22Rv1 (cell line): ENCODE measurements at regions not wholly inside any gene's neighbourhood (a gene's known extent, or its start where the extent isn't known, plus 50 kb on each side); places are given as distances from the start of the nearest gene placed in this dataset.

ENCODE experiments used
- ZFX ChIP-seq: fragments of 450-650 bp; IDR thresholded peaks from 2 replicates; pipeline ENCODE4 v1.6.1; 2017; ENCODE audit warnings: antibody characterized with exemption, borderline replicate concordance
- TF ChIP-seq, protein P1 (sequence below): fragments of 450-650 bp; IDR thresholded peaks from 2 replicates; pipeline ENCODE4 v1.5.1; 2017; ENCODE audit warnings: mild to moderate bottlenecking

DNA sequence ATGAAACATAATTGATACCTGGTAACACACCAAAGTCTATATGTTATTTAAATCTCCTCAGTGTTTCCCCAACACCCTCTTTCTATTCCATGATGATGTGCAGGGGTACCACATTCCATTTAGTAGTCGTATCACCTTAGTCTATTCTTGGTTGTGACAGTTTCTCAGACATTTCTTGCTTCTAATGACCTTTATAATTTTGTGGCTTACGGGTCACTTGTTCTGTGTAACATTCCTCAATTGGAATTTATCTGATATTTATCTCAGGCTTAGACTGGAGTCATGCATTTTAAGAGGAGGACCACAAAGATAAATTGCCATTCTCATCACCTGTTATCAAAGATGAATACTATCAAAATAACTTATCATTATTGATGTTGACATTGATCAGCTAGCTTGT lies 679.6 kb downstream of the USP25 start:
- TF ChIP-seq, protein P1, sequence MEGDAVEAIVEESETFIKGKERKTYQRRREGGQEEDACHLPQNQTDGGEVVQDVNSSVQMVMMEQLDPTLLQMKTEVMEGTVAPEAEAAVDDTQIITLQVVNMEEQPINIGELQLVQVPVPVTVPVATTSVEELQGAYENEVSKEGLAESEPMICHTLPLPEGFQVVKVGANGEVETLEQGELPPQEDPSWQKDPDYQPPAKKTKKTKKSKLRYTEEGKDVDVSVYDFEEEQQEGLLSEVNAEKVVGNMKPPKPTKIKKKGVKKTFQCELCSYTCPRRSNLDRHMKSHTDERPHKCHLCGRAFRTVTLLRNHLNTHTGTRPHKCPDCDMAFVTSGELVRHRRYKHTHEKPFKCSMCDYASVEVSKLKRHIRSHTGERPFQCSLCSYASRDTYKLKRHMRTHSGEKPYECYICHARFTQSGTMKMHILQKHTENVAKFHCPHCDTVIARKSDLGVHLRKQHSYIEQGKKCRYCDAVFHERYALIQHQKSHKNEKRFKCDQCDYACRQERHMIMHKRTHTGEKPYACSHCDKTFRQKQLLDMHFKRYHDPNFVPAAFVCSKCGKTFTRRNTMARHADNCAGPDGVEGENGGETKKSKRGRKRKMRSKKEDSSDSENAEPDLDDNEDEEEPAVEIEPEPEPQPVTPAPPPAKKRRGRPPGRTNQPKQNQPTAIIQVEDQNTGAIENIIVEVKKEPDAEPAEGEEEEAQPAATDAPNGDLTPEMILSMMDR: no peak
- no peak for TF ChIP-seq ZFX
